ENCODE measurements at regions not wholly inside any gene's neighbourhood (a gene's known extent, or its start where the extent isn't known, plus 50 kb on each side); places are given as distances from the start of the nearest gene placed in this dataset.
"Not testable (repeated sequence)": the region's sequence is repeated elsewhere in the genome, so short reads cannot be mapped to it uniquely, and the experiment has no call there.

DNA sequence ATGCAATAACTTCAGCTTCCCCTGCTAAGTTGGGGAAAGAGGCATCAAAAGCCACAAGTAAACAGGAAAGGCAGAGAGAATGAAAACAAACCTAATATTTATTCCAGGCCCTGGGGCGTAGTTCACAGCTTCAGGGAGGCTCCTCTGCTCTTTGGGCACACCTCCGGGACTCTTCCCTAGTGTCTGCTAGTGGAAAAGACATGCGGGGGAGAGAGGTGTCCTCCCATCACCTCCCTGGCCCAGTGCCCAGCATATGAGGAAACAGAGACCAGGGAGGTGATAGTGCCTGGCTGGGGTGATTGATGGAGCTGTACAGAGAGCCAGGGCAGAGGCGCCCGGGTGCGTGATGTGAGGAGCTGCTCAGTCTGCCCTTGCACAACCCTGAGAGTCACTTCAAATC, 71.0 kb downstream of the RASL11A start:
- TF ChIP-seq, protein P1, sequence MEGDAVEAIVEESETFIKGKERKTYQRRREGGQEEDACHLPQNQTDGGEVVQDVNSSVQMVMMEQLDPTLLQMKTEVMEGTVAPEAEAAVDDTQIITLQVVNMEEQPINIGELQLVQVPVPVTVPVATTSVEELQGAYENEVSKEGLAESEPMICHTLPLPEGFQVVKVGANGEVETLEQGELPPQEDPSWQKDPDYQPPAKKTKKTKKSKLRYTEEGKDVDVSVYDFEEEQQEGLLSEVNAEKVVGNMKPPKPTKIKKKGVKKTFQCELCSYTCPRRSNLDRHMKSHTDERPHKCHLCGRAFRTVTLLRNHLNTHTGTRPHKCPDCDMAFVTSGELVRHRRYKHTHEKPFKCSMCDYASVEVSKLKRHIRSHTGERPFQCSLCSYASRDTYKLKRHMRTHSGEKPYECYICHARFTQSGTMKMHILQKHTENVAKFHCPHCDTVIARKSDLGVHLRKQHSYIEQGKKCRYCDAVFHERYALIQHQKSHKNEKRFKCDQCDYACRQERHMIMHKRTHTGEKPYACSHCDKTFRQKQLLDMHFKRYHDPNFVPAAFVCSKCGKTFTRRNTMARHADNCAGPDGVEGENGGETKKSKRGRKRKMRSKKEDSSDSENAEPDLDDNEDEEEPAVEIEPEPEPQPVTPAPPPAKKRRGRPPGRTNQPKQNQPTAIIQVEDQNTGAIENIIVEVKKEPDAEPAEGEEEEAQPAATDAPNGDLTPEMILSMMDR (IDR thresholded peaks at IDR 0.05; ENCODE audit: low read depth, low read length) = no peak
- DNase-seq (ENCODE audit: extremely low read depth, low read depth) = no peak

- TF ChIP-seq, protein P1 (IDR thresholded peaks at IDR 0.05; ENCODE audit: low read depth, low read length) = no peak
- no peak for DNase-seq (ENCODE audit: extremely low read depth, low read depth)
Observed at GRCh38 chr13:27347211-27347772, 76.7 kb downstream of the RASL11A start.

DNA sequence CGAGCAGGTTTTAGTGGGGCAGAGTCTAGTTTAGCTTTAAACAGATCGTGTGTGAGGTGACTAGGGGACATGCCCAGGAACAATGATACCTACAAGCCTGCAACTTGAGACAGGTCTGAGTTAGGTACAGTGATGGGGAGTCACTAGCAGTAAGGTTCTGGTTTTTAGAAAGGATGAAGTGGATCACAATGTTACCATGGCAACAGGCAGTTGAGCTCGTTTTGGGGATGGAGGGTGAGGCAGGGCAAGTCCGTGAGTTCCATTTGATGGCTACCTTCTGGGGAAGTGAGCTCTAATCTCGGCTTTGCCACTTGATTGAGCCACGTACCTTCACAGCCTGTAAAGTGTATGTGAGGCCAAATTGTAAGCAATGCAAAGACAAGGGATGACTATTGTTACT, 76.0 kb upstream of the GTF3A start:
- TF ChIP-seq, protein P1 (IDR thresholded peaks at IDR 0.05; ENCODE audit: low read depth, low read length) = no peak
- no peak for DNase-seq (ENCODE audit: extremely low read depth, low read depth)

DNA sequence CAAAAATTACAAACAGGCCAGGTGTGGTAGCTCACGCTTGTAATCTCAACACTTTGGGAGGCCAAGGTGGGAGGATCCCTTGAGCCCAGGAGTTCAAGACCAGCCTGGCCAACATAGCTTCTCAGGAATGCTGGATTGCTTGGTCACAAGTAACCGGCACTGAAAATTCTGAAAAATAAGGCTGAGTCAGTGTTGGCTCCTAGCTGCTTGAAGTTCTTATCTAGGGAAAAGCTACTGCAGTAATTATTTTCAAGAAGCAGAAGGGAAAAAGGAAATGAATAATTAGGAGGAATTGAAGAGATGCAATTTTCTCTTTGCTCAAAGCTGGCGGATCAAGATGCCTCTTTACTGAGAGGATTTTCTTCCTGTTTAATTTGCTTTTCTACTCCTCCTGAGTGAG, 75.0 kb upstream of the GTF3A start:
- DNase-seq (ENCODE audit: extremely low read depth, low read depth) = no peak
- TF ChIP-seq, protein P1 (IDR thresholded peaks at IDR 0.05; ENCODE audit: low read depth, low read length) = no peak

DNA sequence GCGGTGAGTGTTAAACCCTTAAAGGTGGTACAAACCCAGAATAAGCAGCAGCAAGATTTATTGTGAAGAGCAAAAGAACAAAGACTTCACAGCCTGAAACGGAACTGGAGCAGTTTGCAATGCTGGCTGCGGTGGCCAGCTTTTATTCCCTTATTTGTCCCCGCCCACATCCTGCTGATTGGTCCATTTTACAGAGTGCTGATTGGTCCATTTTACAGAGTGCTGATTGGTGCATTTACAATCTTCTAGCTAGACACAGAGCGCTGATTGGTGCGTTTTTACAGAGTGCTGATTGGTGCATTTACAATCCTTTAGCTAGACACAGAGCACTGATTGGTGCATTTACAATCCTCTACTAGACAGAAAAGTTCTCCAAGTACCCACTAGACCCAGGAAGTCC, 73.6 kb upstream of the GTF3A start:
- DNase-seq (ENCODE audit: extremely low read depth, low read depth) = not testable (repeated sequence)

- DNase-seq (ENCODE audit: extremely low read depth, low read depth) = no peak
- TF ChIP-seq, protein P1 (IDR thresholded peaks at IDR 0.05; ENCODE audit: low read depth, low read length) = no peak
Observed at GRCh38 chr13:27352698-27353097, 71.7 kb upstream of the GTF3A start.

GRCh38 chr13:27353166-27353583, 71.2 kb upstream of the GTF3A start:
- no peak for DNase-seq (ENCODE audit: extremely low read depth, low read depth)
- TF ChIP-seq, protein P1 (IDR thresholded peaks at IDR 0.05; ENCODE audit: low read depth, low read length) = no peak

GRCh38 chr13:27353708-27354107, 70.7 kb upstream of the GTF3A start:
- no peak for DNase-seq (ENCODE audit: extremely low read depth, low read depth)

More at GRCh38 chr13:27353708-27354107, 70.7 kb upstream of the GTF3A start:
- TF ChIP-seq, protein P1 (IDR thresholded peaks at IDR 0.05; ENCODE audit: low read depth, low read length) = no peak

Measured in AG09319 (cell line).